Stimulated activated CD4-positive, alpha-beta T cell treated with anti-CD3 and anti-CD28 coated beads, Interleukin-15, amount 100 ng/mL, for 1 hour (primary cell): ENCODE measurements at regions not wholly inside any gene's neighbourhood (a gene's known extent, or its start where the extent isn't known, plus 50 kb on each side); places are given as distances from the start of the nearest gene placed in this dataset.
"Not testable (repeated sequence)": the region's sequence is repeated elsewhere in the genome, so short reads cannot be mapped to it uniquely, and the experiment has no call there.

Experiments used
- DNase-seq, 2 donors: peaks; one replicate each; pipeline ENCODE4 v3.0.0-alpha.2; 2020; ENCODE audit warnings: low read depth in 1 of 2, low spot score in 1 of 2

- DNase-seq: no peak
Measured at GRCh38 chr4:150021483-150021882, 56.8 kb upstream of the DCLK2 start.

- DNase-seq: no peak
Measured at GRCh38 chr4:150023489-150023888, 54.8 kb upstream of the DCLK2 start.

GRCh38 chr4:150026987-150027386 is 51.3 kb upstream of the DCLK2 start:
- not testable (repeated sequence) for DNase-seq
